Right kidney (tissue), 1 donor: ENCODE measurements at regions not wholly inside any gene's neighbourhood (a gene's known extent, or its start where the extent isn't known, plus 50 kb on each side); places are given as distances from the start of the nearest gene placed in this dataset.
A peak's percentile ranks its signal among the peaks of the same experiment; 100 is the strongest.

ENCODE experiments used
- DNase-seq: peaks from one replicate; pipeline ENCODE4 v3.0.0-alpha.2; 2016

DNA sequence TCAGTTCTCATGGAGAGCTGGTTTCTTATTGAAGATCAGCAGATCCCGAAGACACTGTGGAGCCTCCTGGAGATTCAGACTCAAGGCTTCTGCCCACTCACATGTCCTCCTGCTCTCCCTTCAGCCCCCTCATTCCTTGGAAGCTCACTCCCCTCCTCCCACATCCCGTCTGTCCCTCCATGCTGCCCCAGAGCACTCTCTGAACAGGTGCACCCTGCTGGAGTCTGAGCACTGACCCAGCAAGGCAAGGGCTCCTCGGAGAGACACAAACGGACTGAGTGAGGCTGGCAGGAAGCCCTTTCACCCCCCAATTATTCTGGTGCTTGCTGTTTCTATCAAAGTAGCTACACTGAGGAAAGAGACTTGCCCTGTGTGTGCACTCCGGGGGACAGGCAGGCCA, 374.0 kb downstream of the UQCRFS1 start:
- no peak for DNase-seq

DNA sequence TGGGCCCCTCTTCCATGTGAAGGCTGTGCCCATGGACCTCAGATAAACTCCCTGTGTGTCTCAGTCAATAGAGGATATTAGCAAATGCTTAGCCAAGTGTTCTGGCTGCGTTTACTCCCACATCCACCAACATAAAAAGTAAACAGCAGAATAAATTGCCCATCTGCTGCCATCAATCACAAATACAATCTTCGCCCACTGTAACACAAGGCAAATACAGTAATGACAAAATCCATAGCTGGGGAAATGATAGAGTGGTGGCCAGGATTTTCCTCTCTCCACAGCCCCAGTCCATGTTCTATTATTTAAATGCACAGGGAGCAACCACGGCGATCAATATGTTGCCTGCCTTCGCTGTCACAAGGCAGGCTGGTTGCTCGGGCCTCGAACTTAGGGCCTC, 376.5 kb downstream of the UQCRFS1 start:
- no peak for DNase-seq

DNA sequence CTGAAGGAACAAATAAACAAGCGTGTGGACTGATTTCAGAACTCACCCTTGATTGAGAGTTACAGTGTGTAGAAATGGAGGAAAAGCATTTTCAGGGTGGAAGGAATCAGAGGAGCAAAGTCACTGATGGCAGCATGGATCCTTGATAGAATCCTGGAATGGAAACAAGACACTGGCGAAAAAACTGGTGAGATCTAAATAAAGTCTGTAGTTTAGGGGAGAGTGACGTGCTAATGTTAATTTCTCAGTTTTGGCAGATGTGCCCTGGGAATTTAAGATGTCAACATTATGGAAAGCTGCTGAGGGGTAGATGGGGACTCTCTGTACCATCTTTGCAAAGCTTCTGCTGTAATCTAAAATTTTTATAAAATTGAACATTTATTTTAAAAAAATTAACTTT, 378.0 kb downstream of the UQCRFS1 start:
- no peak for DNase-seq

DNA sequence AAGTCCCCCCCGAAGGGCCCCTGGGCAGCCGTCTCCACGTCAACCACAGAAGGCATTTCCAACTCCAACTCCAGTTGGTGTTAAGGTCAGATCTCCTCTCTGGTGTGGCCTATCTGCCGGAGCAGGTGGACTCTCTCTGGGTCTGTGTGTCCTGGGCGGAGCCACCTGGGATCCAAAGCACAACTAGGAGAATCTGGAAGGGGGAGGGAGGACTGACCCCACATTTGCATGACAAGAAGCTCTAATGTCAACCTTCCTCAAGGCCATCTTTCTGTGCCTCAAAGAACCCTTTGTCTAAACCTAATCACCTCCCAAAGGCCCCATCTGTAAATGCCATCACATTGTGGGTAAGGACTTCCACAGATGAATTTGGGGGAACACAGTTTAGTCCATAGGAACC, 381.5 kb downstream of the UQCRFS1 start:
- no peak for DNase-seq

DNA sequence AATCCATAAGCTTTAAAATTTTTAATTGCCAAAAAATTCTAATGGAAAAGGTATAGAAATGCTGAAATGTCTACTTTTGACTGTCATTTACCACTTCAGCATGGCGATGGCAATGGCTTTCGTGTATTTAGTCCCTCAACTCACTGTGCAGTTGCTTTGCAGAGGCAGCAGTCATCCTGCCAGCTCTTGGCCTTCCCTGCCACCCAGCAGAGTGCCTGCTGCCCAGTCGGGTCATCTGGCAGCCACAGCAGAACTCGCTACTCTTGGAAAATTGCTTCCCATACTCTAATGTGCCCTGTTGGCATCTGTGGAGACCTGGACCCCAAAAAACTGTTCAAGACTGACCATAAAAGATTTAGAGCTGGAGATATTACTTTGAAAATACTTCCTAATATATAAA, 383.2 kb downstream of the UQCRFS1 start:
- no peak for DNase-seq

DNA sequence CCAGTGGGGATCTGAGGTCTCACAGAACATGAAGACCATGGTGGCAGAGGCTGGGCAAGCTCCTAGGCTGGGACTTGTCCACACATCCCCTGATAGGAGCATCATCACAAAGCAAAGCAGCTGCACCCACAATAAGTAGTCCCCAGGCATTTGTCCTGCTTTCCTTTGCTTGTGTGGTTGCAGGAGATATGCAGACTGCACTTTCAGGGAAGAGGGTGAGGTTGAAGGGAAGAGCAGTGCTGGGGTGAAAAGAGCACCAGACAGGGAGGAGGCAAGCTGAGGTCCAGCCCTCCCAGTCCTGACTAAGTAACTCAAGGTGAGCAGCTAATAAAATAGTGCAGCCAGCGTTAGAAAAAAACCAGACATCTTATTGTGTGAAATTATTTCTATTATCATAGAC, 383.6 kb downstream of the UQCRFS1 start:
- no peak for DNase-seq

DNA sequence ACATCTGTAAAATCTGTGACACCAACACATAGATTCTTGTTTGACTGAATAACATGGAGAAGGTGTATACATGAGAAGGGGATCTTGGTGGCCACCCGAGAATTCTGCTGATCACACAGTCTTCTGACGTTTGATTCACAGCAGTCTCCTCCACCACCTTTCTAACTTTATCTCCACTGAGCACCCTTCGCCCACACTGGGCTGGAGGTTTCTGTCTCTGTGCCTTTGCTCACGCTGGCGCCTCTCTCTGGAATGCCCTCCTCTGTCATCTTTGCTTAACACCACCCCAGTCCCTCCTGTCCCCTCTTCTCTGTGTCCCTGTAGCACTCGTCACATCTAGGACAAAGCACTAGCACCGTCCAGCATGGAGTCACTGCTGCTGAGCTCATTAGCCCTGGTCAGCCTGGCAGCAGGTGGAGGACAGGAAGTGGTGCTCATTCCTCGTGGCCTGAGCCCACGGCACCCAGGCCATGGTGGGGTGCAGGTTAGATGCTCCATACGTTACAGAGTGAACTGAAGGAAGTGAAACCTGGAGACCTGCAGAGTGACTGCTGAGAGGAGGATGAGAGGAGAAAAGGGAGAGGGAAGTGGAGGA, 384.6 kb downstream of the UQCRFS1 start:
- DNase-seq, result no peak

DNA sequence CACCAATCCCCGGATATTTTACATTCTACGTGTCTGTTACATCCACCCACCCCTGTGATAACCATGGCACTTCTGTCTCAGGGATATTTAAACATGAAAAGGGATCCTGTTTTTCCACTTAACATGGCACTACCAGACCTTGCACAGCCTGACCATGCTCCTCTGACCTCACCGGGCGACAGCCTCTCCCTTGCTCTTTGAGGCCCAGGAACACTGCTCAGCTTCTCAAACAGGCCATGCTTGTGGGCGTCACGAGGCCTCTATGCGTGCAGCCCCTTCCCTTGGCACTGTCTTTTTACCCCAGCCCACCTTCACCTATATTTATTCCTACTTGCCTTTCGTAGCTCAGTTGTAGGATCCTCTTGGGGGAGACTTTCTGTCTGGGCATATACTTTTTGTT, 385.6 kb downstream of the UQCRFS1 start:
- DNase-seq, result no peak

DNA sequence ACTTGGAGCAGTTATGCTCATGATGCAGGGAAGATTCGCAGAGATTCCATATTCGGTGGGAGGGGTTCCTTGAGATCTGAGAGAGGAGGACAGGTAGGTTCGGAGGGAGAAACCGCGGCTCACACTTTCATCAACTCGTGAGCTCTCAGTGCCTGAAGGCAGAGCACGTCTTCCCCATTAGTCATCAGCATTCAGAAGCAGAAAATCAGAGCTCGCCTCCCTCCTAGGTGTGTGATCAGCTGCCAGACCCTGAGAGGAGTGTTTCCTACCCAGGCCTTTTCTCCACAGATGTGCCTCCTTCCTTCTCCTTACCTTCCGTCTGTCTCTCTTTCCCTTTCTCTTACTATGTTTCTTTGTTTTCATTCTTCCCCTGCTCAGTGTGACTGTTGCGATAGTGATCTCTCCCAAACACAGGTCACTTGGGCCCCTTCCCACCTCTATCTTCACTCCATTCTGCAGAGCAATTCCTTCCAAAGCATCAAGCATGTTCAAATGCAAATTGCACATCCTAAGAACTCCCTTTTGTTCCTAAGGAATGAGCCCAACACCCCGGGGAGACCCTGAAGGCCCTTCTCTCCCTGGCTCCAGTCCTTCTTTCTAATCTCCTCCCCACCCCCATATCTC, 389.5 kb downstream of the UQCRFS1 start:
- no peak for DNase-seq

DNA sequence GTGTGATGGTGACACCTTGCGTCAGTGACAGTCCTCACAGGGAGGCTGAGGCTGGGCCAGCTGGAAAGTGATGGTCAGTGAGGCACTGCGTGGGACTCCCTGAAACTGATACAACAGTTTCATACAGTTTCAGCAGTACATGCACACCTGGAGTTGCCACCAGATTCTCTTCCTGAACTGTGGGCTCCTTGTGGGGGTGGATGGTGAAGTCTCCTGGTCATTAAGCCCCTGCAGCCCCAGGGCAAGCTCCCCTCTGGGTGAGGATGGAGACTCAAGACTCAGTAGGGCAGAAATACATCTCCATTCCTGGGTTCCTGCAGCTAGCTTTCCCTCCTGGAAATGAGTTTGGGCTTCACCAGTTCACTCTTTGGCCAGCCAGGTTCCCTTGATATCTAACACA, 392.7 kb downstream of the UQCRFS1 start:
- DNase-seq, result no peak

DNA sequence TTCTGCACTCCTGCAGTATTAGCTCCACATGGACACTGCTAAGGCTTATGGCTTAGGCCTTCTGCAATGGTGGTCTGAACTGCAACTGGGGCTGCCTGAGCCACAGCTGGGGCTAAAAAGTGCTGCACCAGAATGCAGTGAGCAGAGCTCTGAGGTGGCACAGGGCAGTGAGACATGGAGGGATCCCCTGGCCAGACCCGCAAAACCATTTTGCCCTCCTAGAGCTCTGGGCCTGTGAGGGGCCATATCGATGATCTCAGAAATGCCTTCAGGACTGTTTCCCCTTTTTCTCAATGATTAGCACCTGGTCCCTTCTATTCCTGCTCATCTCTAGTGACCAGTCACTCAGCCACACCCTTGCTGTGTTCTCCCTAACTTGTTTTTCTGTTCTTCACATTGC, 397.7 kb downstream of the UQCRFS1 start:
- no peak for DNase-seq

DNA sequence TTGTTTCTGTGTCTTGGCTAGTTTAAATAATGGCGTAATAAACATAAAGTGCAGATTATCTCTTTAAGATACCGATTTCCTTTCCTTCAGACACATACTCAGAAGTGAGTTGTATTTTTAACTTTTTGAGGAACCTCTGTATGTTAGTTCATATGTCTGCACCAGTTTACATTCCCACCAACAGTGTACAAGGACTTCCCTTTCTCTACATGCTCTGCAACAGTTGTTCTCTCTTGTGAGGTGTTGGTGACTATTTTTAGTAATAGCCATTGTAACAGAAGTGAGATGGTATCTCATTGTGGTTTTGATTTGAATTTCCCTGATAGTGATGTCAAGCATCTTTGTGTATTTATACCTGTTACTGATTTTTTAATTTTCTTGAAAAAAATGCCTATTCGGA, 418.6 kb downstream of the UQCRFS1 start:
- no peak for DNase-seq

DNA sequence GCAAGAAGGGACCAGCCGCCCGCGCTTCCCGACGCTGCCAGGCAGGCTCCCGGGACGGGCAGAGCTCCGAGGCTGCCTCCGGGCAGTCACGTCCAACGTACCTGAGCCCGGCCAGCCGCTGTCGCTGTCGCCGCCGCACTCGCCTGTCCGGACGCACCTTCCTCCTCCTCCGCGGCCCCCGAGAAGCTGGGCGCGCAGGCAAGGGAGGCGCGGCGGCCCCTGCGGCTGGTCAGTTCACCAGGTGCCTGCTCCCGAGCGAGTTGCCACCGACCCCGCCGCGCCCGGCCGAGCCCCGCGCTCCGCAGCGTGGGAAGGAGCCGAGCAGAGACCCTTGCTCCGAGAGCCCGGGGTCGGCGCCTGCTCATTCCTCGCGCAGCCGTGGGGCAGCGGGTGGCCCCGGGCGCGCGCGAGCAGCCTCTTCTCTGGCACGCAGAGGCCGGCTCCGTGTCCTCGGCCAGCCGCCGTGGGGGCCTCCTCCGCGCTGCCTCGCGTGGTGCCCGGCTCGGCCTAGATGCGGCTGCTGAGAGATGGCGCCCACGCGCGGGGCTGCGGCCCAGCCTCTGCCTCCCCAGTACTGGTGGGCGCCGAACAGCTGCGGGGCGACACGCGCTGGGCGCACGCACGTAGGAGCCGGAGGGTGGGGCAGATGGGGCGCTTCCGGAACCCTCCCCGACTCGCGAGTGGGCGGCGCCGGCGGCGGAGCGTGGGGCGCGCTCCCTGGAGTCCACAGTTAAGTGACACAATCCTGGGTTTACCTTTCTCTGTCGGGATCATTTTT, 419.4 kb downstream of the UQCRFS1 start:
- DNase-seq, result peak; percentile 69

DNA sequence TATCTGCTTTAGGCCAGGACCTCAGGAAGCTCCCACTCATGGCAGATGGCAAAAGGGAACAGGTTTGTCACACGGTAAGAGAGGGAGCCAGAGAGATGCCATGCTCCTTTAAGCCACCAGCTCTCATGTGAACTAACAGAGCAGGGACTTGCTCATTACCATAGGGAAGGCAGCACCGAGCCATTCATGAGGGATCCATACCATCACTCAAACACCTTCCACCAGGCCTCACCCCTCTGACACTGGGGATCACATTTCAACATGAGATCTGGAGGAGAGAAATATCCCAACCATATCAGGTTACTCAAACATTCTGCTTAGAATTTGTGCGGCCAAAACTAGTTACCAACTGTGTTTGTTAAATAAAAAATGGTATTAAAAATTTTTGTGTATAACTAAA, 427.0 kb downstream of the UQCRFS1 start:
- DNase-seq, result no peak

DNA sequence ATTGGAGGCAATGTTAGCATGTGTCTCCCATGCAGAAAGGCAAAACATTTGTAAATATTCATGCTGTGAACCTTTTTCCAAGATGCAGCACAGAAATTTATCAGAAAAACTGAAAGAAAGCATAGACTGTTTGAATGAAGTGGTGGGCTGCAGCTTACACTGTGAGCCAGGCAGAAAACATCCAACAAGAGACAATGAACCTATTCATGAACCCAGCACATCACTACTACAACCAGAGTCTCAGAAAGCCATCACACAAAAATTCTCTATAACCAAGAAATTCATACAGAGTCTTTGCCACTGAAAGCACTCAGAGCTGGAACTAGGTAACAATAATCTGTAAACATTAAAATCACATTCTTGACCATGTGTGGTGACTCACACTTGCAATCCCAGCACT, 448.9 kb downstream of the UQCRFS1 start:
- DNase-seq, result no peak

DNA sequence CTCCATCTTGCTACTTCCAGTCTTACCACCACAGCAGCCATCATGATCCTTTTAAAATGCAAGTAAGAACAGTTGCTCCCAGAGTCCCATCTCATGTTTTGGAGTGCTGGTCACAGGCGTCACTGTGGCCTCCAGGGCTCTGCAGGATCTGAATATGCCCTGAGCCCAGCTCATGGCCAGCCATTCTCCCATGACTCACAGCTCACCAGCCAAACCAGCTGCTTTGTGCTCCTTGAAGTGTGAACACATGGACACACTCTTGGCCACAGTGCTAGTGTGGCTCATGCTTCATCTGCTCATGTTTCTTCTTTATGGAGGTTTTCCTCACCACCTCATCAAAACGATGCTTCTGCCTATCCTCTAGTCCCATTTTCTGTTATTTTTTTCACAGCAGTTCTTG, 466.5 kb downstream of the UQCRFS1 start:
- DNase-seq, result no peak

DNA sequence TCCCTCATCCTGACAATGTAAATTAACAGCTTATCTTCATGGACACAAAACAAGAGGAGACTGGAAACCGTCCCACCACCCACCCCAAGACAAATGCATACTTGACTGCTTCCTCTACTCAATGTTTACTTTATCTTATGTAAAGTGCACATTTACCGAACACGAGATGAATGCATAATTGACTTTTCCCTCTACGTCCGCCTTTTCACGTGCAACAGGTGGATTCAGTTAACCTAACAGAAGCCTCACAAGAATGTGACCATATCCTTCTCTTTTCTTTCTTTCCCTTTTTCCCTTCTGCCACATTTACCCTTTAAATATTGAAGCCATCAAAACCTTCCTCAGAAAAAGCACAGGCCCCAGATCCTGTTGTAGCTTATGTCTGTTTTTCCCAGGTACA, 468.0 kb downstream of the UQCRFS1 start:
- DNase-seq, result no peak

DNA sequence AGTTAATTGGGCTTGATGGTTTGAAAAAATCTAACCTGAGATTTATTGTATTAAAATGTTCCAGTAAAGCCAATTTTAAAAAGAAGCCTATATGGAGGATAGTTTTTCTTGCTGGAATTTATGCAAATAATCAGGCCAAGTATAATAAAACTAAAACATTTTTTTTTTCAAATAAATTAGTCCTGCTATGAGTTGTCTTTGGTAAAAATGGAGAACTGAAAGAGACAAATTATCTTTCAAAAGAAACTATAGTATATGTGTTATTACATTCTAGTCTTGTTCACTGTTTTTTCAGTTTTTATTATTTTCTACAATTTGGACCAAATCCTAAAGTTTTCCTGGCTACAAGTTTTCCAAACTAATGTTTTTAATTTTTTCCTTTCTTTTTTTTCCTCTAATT, 468.9 kb downstream of the UQCRFS1 start:
- DNase-seq, result no peak

DNA sequence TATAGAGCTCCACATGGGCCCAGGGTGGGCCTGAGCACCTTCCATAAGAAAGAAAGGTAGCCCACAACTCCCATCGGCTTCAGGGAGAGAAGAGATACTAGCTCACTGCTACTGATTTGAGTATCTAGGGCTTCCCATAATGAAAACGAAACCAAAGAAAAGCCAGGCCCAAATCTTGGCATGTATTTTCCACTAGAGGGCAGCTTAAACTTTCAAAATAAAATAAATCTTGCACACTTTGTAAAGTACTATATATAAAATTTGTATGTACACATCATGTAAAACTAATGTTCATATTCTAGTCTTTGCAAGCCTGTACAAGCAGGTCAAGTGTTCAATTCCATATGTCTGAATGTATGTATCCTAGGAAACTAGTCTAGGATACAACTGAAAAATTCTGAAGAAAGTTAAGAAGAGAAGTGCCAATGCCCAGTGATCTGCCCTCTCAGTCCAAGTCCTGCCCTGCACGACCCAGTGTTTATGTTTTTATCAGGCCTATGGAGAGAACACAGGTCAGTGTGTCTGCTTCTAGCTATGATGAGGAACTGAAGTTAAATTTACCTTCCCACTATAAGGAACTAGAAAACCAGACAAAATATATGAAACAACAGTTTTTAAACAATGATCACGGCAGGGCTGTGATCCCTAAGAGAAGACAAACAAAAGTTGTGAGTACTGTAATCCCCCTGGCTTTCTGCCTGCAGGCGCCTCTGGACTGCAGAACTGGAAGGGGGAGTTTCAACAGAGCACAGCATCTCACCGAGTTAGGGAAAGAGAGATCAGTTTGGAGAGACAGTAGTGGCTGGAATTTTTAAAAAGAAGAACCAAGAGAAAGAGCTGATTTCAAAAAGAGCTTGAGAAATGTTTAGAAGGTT, 475.7 kb downstream of the UQCRFS1 start:
- DNase-seq, result peak; percentile 22

DNA sequence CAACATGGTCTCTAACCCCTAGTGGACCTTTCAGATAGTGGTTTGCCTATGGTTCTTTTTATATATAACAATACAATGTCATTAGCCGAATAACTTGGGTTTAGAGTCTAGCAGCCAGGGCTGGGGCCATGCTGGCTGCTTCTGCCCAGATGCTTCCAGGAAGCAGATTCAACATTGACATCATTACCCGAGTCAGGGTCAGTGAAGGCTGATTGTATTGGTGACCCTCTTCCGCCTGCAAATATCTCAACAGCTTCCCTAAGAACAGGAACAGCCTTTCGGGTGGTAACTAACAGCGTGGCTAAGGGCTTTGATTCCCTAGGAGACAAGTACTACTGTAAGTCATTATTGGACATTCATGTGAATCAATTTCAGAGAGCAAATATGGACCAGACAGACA, 476.4 kb downstream of the UQCRFS1 start:
- peak; percentile 5 for DNase-seq

DNA sequence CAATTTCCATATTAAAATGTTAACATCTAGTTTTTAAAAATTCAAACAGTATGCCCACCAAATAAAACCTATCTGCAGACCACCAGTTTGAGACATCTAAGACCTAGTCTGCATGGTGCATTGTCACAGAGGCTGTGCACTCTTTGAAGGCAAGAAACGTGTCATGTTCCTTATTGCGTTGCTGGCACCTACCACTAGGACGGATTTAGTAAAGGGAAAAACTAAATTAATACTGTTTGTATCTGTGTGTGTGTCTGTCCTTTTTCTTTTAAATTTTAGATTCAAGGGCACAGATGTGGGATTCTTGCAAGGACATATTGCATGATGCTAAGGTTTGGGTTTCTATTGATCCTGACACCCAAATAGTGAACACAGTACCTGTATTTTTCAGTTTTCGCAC, 481.4 kb downstream of the UQCRFS1 start:
- DNase-seq, result no peak

DNA sequence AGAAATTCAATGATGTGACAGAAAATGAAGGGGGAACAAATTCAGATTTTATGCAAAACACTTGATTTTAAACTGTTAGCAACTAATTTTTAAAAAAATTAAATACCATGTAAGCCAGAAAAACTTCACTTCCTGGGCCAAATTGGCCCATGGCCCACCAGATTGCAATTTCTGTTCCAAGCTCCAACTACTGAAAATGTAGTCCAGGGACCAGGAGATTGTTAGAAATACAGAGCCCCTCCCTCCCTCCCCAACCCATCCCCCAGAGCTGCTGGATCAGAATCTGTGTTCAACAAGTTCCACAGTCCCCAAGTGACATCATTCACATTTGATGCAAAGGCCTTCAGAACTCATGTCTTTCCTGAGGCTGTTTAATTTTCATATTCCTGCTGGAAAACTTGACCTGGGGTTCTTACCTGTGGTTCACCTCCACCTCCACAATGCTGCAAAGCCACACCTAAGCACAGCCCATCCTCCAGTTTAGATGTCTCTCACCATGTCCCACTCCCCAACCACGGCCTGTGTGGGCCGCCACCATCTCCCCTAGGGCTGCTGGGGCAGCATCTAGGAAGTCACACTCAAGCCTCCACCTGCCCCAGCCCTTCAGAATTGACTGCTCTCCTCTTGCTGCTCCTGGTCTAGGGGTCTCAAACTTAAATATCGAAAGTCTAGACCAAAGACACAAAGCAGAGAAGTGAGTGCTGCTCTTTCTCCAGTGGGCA, 482.0 kb downstream of the UQCRFS1 start:
- no peak for DNase-seq
